Astrocyte (in vitro differentiated cells and primary cell): ENCODE measurements at regions not wholly inside any gene's neighbourhood (a gene's known extent, or its start where the extent isn't known, plus 50 kb on each side); places are given as distances from the start of the nearest gene placed in this dataset.
A peak's percentile ranks its signal among the peaks of the same experiment; 100 is the strongest.

ENCODE experiments used
- DNase-seq: peaks from one replicate; pipeline ENCODE4 v3.0.0-alpha.2; 2010; ENCODE audit warnings: low read depth
- FAIRE-seq: peaks from 2 replicates; lab custom pipeline; 2011; peaks lifted over from hg19 to GRCh38; lab: Jason Lieb, UNC
- H2AFZ ChIP-seq: 2 replicates; pipeline ENCODE4 v1.6.0; 2012; ENCODE audit warnings: low read depth, low read length, inconsistent platforms
- H3K27ac ChIP-seq: 2 replicates; pipeline ENCODE4 v1.5.1; 2011; ENCODE audit warnings: low read depth, low read length, inconsistent platforms
- H3K27me3 ChIP-seq: 2 replicates; pipeline ENCODE4 v1.6.0; 2011; ENCODE audit warnings: low read length, inconsistent platforms; ENCODE audit not compliant: insufficient read depth
- H3K36me3 ChIP-seq: 2 replicates; pipeline ENCODE4 v1.5.1; 2011; ENCODE audit warnings: low read length, inconsistent platforms; ENCODE audit not compliant: insufficient read depth
- H3K4me1 ChIP-seq: 2 replicates; pipeline ENCODE4 v1.5.1; 2011; ENCODE audit warnings: low read length, inconsistent platforms; ENCODE audit not compliant: insufficient read depth
- H3K4me2 ChIP-seq: 2 replicates; pipeline ENCODE4 v1.6.0; 2012; ENCODE audit warnings: low read length, inconsistent platforms
- H3K4me3 ChIP-seq: 2 replicates; pipeline ENCODE4 v1.5.1; 2011; ENCODE audit warnings: low read depth, mild to moderate bottlenecking, low read length, inconsistent platforms; ENCODE audit not compliant: insufficient read depth
- H3K79me2 ChIP-seq: 2 replicates; pipeline ENCODE4 v1.6.0; 2012; ENCODE audit warnings: mild to moderate bottlenecking, low read length, inconsistent platforms; ENCODE audit not compliant: insufficient read depth
- H3K9ac ChIP-seq: 2 replicates; pipeline ENCODE4 v1.6.0; 2012; ENCODE audit warnings: mild to moderate bottlenecking, low read length, inconsistent platforms
- H3K9me3 ChIP-seq: 2 replicates; pipeline ENCODE4 v1.5.1; 2012; ENCODE audit warnings: low read depth, mild to moderate bottlenecking, low read length, inconsistent platforms; ENCODE audit not compliant: insufficient read depth
- H4K20me1 ChIP-seq: 2 replicates; pipeline ENCODE4 v1.6.0; 2012; ENCODE audit warnings: low read length, inconsistent platforms; ENCODE audit not compliant: insufficient read depth
- H3K27ac Mint-ChIP-seq: one replicate; pipeline ENCODE4 v1.8.0; 2021; ENCODE audit warnings: mild to moderate bottlenecking, mixed read lengths; ENCODE audit not compliant: unreplicated experiment
- H3K27me3 Mint-ChIP-seq: one replicate; pipeline ENCODE4 v1.8.0; 2021; ENCODE audit warnings: low read depth, mixed read lengths; ENCODE audit not compliant: unreplicated experiment
- H3K36me3 Mint-ChIP-seq: one replicate; pipeline ENCODE4 v1.8.0; 2021; ENCODE audit warnings: low read depth, mixed read lengths; ENCODE audit not compliant: unreplicated experiment
- H3K4me1 Mint-ChIP-seq: one replicate; pipeline ENCODE4 v1.8.0; 2021; ENCODE audit warnings: low read depth, mixed read lengths; ENCODE audit not compliant: unreplicated experiment
- H3K4me3 Mint-ChIP-seq: one replicate; pipeline ENCODE4 v1.8.0; 2021; ENCODE audit warnings: mild to moderate bottlenecking, moderate library complexity, mixed read lengths; ENCODE audit not compliant: unreplicated experiment
- H3K9me3 Mint-ChIP-seq: one replicate; pipeline ENCODE4 v1.8.0; 2021; ENCODE audit warnings: mild to moderate bottlenecking, mixed read lengths; ENCODE audit not compliant: unreplicated experiment
- CTCF ChIP-seq: IDR thresholded peaks from 2 replicates; pipeline ENCODE4 v1.5.1; 2011; ENCODE audit warnings: low read depth, mild to moderate bottlenecking, inconsistent platforms, low read length, moderate library complexity; ENCODE audit not compliant: insufficient read depth
- EZH2 ChIP-seq: IDR thresholded peaks from 2 replicates; pipeline ENCODE4 v1.6.1; 2012; ENCODE audit warnings: mild to moderate bottlenecking, low read length, inconsistent platforms; ENCODE audit not compliant: insufficient read depth

GRCh38 chr6:87904011-87904410 lies 143.6 kb upstream of the SPACA1 start:
- Mint-ChIP-seq H3K36me3 (no peaks in the 10 kb centered on the region), H3K27ac (peak overlapping the region; percentile 77), H3K4me3 (no peak overlapping the region), H3K4me1 (peaks cover 48% of the 10 kb centered on the region), H3K9me3 (no peaks in the 10 kb centered on the region), H3K27me3 (peaks cover 14% of the 10 kb centered on the region)
- H2AFZ ChIP-seq, result no peak overlapping the region
- no peak overlapping the region for H3K9ac ChIP-seq
- FAIRE-seq, result no peak
- no peaks in the 10 kb centered on the region for H3K36me3 ChIP-seq
- TF ChIP-seq EZH2, result no peak
- no peak for TF ChIP-seq CTCF
- H3K4me2 ChIP-seq, result no peak overlapping the region
- peaks cover 37% of the 10 kb centered on the region for H3K27me3 ChIP-seq
- H3K9me3 ChIP-seq, result no peaks in the 10 kb centered on the region
- H4K20me1 ChIP-seq, result no peaks in the 10 kb centered on the region
- no peak overlapping the region for H3K27ac ChIP-seq
- H3K4me1 ChIP-seq, result peaks cover 28% of the 10 kb centered on the region
- no peaks in the 10 kb centered on the region for H3K79me2 ChIP-seq
- no peak for DNase-seq
- no peak overlapping the region for H3K4me3 ChIP-seq

GRCh38 chr6:87903323-87903722 lies 144.3 kb upstream of the SPACA1 start:
- H3K79me2 ChIP-seq, result no peaks in the 10 kb centered on the region
- H3K27ac Mint-ChIP-seq, result no peak overlapping the region
- peaks cover 14% of the 10 kb centered on the region for H3K27me3 Mint-ChIP-seq
- H3K36me3 Mint-ChIP-seq, result no peaks in the 10 kb centered on the region
- no peak overlapping the region for H3K4me2 ChIP-seq
- no peaks in the 10 kb centered on the region for H4K20me1 ChIP-seq
- no peak overlapping the region for H3K9ac ChIP-seq
- no peaks in the 10 kb centered on the region for H3K9me3 Mint-ChIP-seq
- H2AFZ ChIP-seq, result no peak overlapping the region
- FAIRE-seq, result no peak
- H3K4me1 ChIP-seq, result peaks cover 21% of the 10 kb centered on the region
- no peak overlapping the region for H3K4me3 ChIP-seq
- DNase-seq, result no peak
- H3K36me3 ChIP-seq, result no peaks in the 10 kb centered on the region
- no peaks in the 10 kb centered on the region for H3K9me3 ChIP-seq
- TF ChIP-seq EZH2 (no peak), CTCF (no peak)
- H3K27ac ChIP-seq, result no peak overlapping the region
- peaks cover 37% of the 10 kb centered on the region for H3K27me3 ChIP-seq
- no peak overlapping the region for H3K4me3 Mint-ChIP-seq
- peaks cover 41% of the 10 kb centered on the region for H3K4me1 Mint-ChIP-seq

- H3K4me1 ChIP-seq, result peaks cover 13% of the 10 kb centered on the region
- no peaks in the 10 kb centered on the region for H3K36me3 Mint-ChIP-seq
Observed at GRCh38 chr6:87902383-87902782, 145.3 kb upstream of the SPACA1 start.

More at GRCh38 chr6:87902383-87902782, 145.3 kb upstream of the SPACA1 start:
- Histone ChIP-seq H4K20me1 (no peaks in the 10 kb centered on the region), H3K4me2 (no peak overlapping the region), H3K79me2 (no peaks in the 10 kb centered on the region), H3K27me3 (peaks cover 37% of the 10 kb centered on the region), H3K36me3 (no peaks in the 10 kb centered on the region), H3K4me3 (no peak overlapping the region), H3K27ac (no peak overlapping the region), H3K9me3 (no peaks in the 10 kb centered on the region), H3K9ac (no peak overlapping the region), H2AFZ (no peak overlapping the region)
- H3K27ac Mint-ChIP-seq, result no peak overlapping the region
- no peak overlapping the region for H3K4me3 Mint-ChIP-seq
- no peak for TF ChIP-seq CTCF
- TF ChIP-seq EZH2, result no peak
- peaks cover 33% of the 10 kb centered on the region for H3K4me1 Mint-ChIP-seq
- no peaks in the 10 kb centered on the region for H3K9me3 Mint-ChIP-seq
- H3K27me3 Mint-ChIP-seq, result peaks cover 14% of the 10 kb centered on the region
- FAIRE-seq, result no peak
- no peak for DNase-seq
